ENCODE measurements at regions not wholly inside any gene's neighbourhood (a gene's known extent, or its start where the extent isn't known, plus 50 kb on each side); places are given as distances from the start of the nearest gene placed in this dataset.

DNA sequence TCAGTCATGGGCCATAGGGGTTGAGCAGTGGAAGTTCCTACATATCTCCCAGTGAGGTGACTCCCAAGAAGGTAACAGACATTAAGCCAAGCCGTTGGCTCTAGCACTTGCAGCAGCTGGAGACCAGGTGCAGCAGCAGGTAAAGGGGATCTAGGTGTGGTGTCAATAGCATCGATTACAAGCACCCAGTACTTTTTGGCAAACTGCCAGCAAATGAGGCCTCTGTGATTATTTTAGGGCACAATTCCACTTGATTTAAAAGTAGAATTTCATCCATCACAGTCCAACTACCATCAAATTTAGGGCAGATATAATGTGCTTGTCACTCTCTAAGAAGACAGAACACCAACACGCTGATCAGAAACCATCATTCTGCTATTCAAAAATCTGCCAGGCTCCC lies 224.1 kb upstream of the EGLN3 start:
- TF ChIP-seq, protein P1, sequence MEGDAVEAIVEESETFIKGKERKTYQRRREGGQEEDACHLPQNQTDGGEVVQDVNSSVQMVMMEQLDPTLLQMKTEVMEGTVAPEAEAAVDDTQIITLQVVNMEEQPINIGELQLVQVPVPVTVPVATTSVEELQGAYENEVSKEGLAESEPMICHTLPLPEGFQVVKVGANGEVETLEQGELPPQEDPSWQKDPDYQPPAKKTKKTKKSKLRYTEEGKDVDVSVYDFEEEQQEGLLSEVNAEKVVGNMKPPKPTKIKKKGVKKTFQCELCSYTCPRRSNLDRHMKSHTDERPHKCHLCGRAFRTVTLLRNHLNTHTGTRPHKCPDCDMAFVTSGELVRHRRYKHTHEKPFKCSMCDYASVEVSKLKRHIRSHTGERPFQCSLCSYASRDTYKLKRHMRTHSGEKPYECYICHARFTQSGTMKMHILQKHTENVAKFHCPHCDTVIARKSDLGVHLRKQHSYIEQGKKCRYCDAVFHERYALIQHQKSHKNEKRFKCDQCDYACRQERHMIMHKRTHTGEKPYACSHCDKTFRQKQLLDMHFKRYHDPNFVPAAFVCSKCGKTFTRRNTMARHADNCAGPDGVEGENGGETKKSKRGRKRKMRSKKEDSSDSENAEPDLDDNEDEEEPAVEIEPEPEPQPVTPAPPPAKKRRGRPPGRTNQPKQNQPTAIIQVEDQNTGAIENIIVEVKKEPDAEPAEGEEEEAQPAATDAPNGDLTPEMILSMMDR (optimal IDR thresholded peaks at IDR 0.05 in 1 of 3, IDR thresholded peaks at IDR 0.05 in 1 of 3, conservative IDR thresholded peaks at IDR 0.05 in 1 of 3; ENCODE audit: extremely low read depth in 1 of 3, insufficient read depth in 2 of 3, low read length in 3 of 3) = no peak
- no peak for TF ChIP-seq EZH2 (IDR thresholded peaks at IDR 0.05; ENCODE audit: low read length)

Data from keratinocyte (primary cell).